Heart right ventricle (tissue), 16 donors: ENCODE measurements at regions not wholly inside any gene's neighbourhood (a gene's known extent, or its start where the extent isn't known, plus 50 kb on each side); places are given as distances from the start of the nearest gene placed in this dataset.

Experiments
- ATAC-seq, 8 donors: fragments of 200-7000 bp; cut with Tn5 transposase; one replicate each; pipeline ENCODE4 v1.9.1; 2020; ENCODE audit warnings: mild to moderate bottlenecking in 8 of 8, moderate library complexity in 8 of 8, moderate number of reproducible peaks in 1 of 8
- DNase-seq, 2 donors: peaks; one replicate each; pipeline ENCODE4 v3.0.0-alpha.2; 2020
- H3K27ac ChIP-seq, 10 donors: fragments of 200-600 bp; sonication (generic) in 2 of 10; one replicate each; pipeline versions ENCODE4 v1.5.0 to v1.8.0; 2020 to 2022; ENCODE audit warnings: mild to moderate bottlenecking in 3 of 10
- H3K27me3 ChIP-seq, 7 donors: fragments of 200-600 bp; one replicate each; pipeline ENCODE4 v1.8.0; 2021 to 2022; ENCODE audit warnings: mild to moderate bottlenecking in 2 of 7
- H3K36me3 ChIP-seq, 9 donors: fragments of 200-600 bp; sonication (generic) in 1 of 9; one replicate each; pipeline versions ENCODE4 v1.5.0 to v1.8.0; 2020 to 2022; ENCODE audit warnings: mild to moderate bottlenecking in 2 of 9
- H3K4me1 ChIP-seq, 9 donors: fragments of 200-600 bp; sonication (generic) in 1 of 9; one replicate each; pipeline versions ENCODE4 v1.5.0 to v1.8.0; 2020 to 2022; ENCODE audit warnings: mild to moderate bottlenecking in 4 of 9
- H3K4me3 ChIP-seq, 10 donors: fragments of 200-600 bp; sonication (generic) in 2 of 10; one replicate each; pipeline versions ENCODE4 v1.5.0 to v1.8.0; 2020 to 2022; ENCODE audit warnings: mild to moderate bottlenecking in 7 of 10, moderate library complexity in 2 of 10
- H3K9me3 ChIP-seq, 11 donors: fragments of 200-600 bp in 10 of 11; sonication (generic) in 2 of 11; one replicate each; pipeline versions ENCODE4 v1.5.0 to v1.8.0; 2013 to 2022; ENCODE audit warnings: mild to moderate bottlenecking in 2 of 11, control low read depth in 1 of 11, moderate library complexity in 1 of 11
- CTCF ChIP-seq, 9 donors: fragments of 200-600 bp; sonication (generic) in 2 of 9; IDR thresholded peaks; one replicate each; pipeline versions ENCODE4 v1.5.0 to v1.8.0; 2021 to 2022; ENCODE audit warnings: antibody characterized with exemption in 9 of 9, mild to moderate bottlenecking in 5 of 9, moderate library complexity in 1 of 9
- WGBS, 2 donors: extraction: QIAGEN DNeasy Blood & Tissue Kit; methylation state at CpG; one replicate each; pipeline ENCODE4 v1.1.7; 2013; ENCODE audit warnings: inconsistent platforms in 1 of 2; 5-methylcytosine and 5-hydroxymethylcytosine counted together
- intact Hi-C, 10 donors: fragments of 100-400 bp; cut with DNase I; formaldehyde crosslinking; loops; one replicate each; pipeline versions ENCODE4 v1.11.1 to v1.14.2; 2022
- donor health status: Arrhythmogenic right ventricular cardiomyopathy.
- donor health status: ischemic (EF 13 %, LVEDD 7.1; RV severe dilation, severe dysfunction).
- donor health status: healthy with polysubstance abuse.
- donor health status: DM: no; HTN: yes; CAD: no.
- donor health status: DM: no; HTN: no; CAD: no.
- donor health status: ischemic (EF 25% LVEDD 6.9; RV normal size, moderate dysfunction).
- donor health status: ischemic (EF 25% LVEDD 5.7; RV mildly dilated, moderate dysfunction).
- donor health status: healthy.
- donor health status: DM: yes; HTN: yes; CAD: no.
- donor health status: Ischemic cardiomyopathy.
- donor health status: ischemic (EF 35%, LVEDD 5.7; RV mildly dilated, moderate dysfunction).
- donor health status: nonischemic (EF 11% LVEDD 7.7; RV severe dilation, severe dysfunction).
- donor health status: DM: yes; HTN: yes; CAD: no.
- donor health status: PGD.
- donor health status: ischemic (EF 29% LVEDD 5.4; RV normal size, mild dysfunction).
- donor health status: nonischemic (EF 23%, LVEDD 6.1; RV moderate dilation, normal function).

- DNase-seq: no peak
- Histone ChIP-seq H3K9me3 (no peaks in the 10 kb centered on the region), H3K27ac (no peak overlapping the region), H3K4me1 (peaks cover 0 to 12% (median 0%) of the 10 kb centered on the region in 9 donors), H3K27me3 (no peaks in the 10 kb centered on the region), H3K4me3 (no peak overlapping the region), H3K36me3 (no peaks in the 10 kb centered on the region)
- no peak for TF ChIP-seq CTCF (IDR thresholded peaks at IDR 0.05)
- WGBS, 2 donors: 49 to 68% methylated on average over 2 of the region's 2 CpGs
- intact Hi-C loops: no loop called here
- ATAC-seq: no peak
Observed at GRCh38 chr10:31102421-31102820, 70.8 kb upstream of the ZNF438 start.

GRCh38 chr10:31103112-31103511 lies 71.4 kb upstream of the ZNF438 start:
- 71 to 76% methylated on average over 3 of the region's 3 CpGs for WGBS, 2 donors
- H3K36me3 ChIP-seq: no peaks in the 10 kb centered on the region
- DNase-seq (no peak), ATAC-seq (peak in 2 of 8 donors; percentile 33 to 34)
- no peaks in the 10 kb centered on the region for H3K27me3 ChIP-seq
- intact Hi-C loops: no loop called here
- H3K4me1 ChIP-seq: peaks cover 0 to 12% (median 0%) of the 10 kb centered on the region in 9 donors
- no peak overlapping the region for H3K27ac ChIP-seq
- H3K9me3 ChIP-seq: no peaks in the 10 kb centered on the region
- H3K4me3 ChIP-seq: no peak overlapping the region
- no peak for TF ChIP-seq CTCF (IDR thresholded peaks at IDR 0.05)

- H3K27ac ChIP-seq: no peak overlapping the region
- intact Hi-C loops: no loop called here
- H3K9me3 ChIP-seq: peaks cover 0 to 7% (median 0%) of the 10 kb centered on the region in 11 donors
- ATAC-seq (no peak), DNase-seq (no peak)
- no peaks in the 10 kb centered on the region for H3K4me1 ChIP-seq
- no peaks in the 10 kb centered on the region for H3K36me3 ChIP-seq
- no peaks in the 10 kb centered on the region for H3K27me3 ChIP-seq
- H3K4me3 ChIP-seq: no peak overlapping the region
- TF ChIP-seq CTCF (IDR thresholded peaks at IDR 0.05): no peak
- 58 to 61% methylated on average over 3 of the region's 3 CpGs for WGBS, 2 donors
Observed at GRCh38 chr10:31112961-31113360, 81.3 kb upstream of the ZNF438 start.

GRCh38 chr10:31116226-31116625 lies 84.6 kb upstream of the ZNF438 start:
- ATAC-seq (no peak), DNase-seq (no peak)
- peaks cover 0 to 11% (median 7%) of the 10 kb centered on the region in 9 donors for H3K4me1 ChIP-seq
- no peak overlapping the region for H3K4me3 ChIP-seq
- H3K27me3 ChIP-seq: no peaks in the 10 kb centered on the region
- no peak overlapping the region for H3K27ac ChIP-seq
- peaks cover 0 to 6% (median 0%) of the 10 kb centered on the region in 11 donors for H3K9me3 ChIP-seq
- 90 to 91% methylated on average over 6 of the region's 6 CpGs for WGBS, 2 donors
- TF ChIP-seq CTCF (IDR thresholded peaks at IDR 0.05): no peak
- H3K36me3 ChIP-seq: no peaks in the 10 kb centered on the region
- intact Hi-C loops: no loop called here
